Bronchial epithelial cell (primary cell): ENCODE measurements at regions not wholly inside any gene's neighbourhood (a gene's known extent, or its start where the extent isn't known, plus 50 kb on each side); places are given as distances from the start of the nearest gene placed in this dataset.
"Not testable (repeated sequence)": the region's sequence is repeated elsewhere in the genome, so short reads cannot be mapped to it uniquely, and the experiment has no call there.

Experiments
- DNase-seq: peaks from one replicate; pipeline ENCODE4 v3.0.0-alpha.2; 2010; ENCODE audit warnings: low read depth
- FAIRE-seq: peaks from 2 replicates; lab custom pipeline; 2011; peaks lifted over from hg19 to GRCh38; lab: Jason Lieb, UNC
- H3K27me3 ChIP-seq: 2 replicates; pipeline ENCODE4 v1.5.1; 2011; ENCODE audit warnings: low read length; ENCODE audit not compliant: control insufficient read depth, insufficient read depth
- H3K36me3 ChIP-seq: 2 replicates; pipeline ENCODE4 v1.5.1; 2011; ENCODE audit warnings: low read length; ENCODE audit not compliant: control insufficient read depth, insufficient read depth
- H3K4me3 ChIP-seq: 2 replicates; pipeline ENCODE4 v1.5.1; 2011; ENCODE audit warnings: mild to moderate bottlenecking, low read depth, low read length, control low read depth
- TF ChIP-seq, protein P1 (sequence below): IDR thresholded peaks from 2 replicates; pipeline ENCODE4 v1.5.1; 2011; ENCODE audit warnings: mild to moderate bottlenecking, moderate library complexity, low read length, control low read depth, inconsistent platforms; ENCODE audit not compliant: insufficient read depth, severe bottlenecking

DNA sequence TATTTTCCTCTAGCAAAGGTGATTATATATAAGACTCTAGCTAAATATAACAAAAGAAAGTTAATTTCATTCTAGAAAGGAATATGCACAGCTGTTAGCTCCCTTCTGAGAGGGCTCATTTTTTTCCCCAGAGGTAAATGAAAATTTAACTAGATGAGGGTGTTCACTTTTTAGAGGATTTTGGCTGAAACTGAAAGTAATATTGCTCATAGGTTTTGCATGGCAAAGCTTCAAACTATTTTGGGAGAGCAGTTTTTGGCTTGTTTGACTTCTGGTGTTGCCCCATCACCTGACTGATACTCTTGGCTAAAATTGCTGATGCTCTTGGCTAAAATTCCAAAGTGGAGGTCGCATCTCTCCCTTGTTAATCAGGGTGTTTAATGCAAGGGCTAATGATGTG lies 311.9 kb downstream of the EDEM1 start:
- no peaks in the 10 kb centered on the region for H3K36me3 ChIP-seq
- FAIRE-seq, result no peak

DNA sequence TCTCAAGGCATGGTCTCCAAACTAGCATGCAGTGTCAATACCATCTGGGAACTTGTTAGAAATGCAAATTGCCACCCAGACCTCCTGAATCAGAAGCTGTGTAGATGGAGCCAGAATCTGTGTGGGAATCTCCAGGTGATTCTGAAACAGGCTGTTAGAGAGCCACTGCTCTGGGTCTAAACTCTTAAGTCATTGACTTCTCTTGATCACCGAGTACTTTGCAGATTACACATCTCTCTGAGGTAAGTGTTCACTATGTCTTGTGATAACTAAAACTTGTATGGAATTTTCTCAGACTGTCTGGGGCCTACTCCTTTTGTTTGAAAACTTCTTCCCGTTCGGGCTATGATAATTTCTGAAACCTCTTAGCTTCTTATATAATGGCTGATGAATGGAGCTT lies 315.6 kb downstream of the EDEM1 start:
- TF ChIP-seq, protein P1, sequence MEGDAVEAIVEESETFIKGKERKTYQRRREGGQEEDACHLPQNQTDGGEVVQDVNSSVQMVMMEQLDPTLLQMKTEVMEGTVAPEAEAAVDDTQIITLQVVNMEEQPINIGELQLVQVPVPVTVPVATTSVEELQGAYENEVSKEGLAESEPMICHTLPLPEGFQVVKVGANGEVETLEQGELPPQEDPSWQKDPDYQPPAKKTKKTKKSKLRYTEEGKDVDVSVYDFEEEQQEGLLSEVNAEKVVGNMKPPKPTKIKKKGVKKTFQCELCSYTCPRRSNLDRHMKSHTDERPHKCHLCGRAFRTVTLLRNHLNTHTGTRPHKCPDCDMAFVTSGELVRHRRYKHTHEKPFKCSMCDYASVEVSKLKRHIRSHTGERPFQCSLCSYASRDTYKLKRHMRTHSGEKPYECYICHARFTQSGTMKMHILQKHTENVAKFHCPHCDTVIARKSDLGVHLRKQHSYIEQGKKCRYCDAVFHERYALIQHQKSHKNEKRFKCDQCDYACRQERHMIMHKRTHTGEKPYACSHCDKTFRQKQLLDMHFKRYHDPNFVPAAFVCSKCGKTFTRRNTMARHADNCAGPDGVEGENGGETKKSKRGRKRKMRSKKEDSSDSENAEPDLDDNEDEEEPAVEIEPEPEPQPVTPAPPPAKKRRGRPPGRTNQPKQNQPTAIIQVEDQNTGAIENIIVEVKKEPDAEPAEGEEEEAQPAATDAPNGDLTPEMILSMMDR, result no peak
- Histone ChIP-seq H3K4me3 (no peak overlapping the region), H3K36me3 (no peaks in the 10 kb centered on the region), H3K27me3 (no peaks in the 10 kb centered on the region)
- FAIRE-seq (no peak), DNase-seq (no peak)

More for the DNA sequence above, 311.9 kb downstream of the EDEM1 start:
- TF ChIP-seq, protein P1, result no peak
- Histone ChIP-seq H3K4me3 (no peak overlapping the region), H3K27me3 (no peaks in the 10 kb centered on the region)
- no peak for DNase-seq

DNA sequence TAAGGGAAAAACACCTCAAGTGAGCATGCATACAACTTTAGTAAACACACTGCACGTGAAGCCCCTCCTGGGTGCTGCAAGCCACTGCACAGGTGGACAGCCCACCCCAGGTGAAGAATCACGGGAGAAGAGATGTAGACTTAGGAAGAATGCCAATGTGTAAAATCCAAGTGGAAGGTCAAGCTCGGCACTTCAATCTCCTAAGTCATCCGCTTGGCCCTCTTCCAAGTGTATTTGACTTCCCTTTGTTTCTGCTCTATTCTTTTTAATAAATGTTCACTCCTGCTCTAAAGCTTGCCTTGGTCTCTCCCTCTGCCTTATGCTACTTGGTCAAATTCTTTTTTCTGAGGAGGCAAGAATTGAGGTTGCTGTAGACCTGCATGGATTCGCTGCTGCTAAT lies 316.6 kb downstream of the EDEM1 start:
- H3K36me3 ChIP-seq, result no peaks in the 10 kb centered on the region
- FAIRE-seq, result no peak
- H3K4me3 ChIP-seq, result no peak overlapping the region
- TF ChIP-seq, protein P1, result no peak
- DNase-seq, result no peak
- no peaks in the 10 kb centered on the region for H3K27me3 ChIP-seq

DNA sequence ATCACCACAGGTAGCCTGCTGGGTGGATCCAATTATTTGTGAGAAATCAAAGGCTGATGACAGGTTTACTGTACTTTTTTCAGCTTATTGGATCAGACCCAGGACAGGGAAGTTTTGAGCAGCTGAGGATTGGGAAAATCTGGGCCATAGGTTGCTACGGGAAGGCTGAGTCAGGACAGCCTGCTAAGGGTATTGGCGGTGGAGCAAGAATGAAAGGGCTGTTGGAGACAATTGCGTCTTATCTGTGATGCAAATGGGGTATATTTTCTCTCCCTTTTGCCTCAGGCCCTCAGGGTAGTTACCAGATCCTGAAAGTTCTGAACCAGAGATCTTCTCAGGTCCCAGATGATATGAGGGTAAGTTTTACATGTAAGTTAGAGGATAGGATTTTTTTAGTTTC lies 317.7 kb downstream of the EDEM1 start:
- TF ChIP-seq, protein P1, result no peak
- H3K36me3 ChIP-seq, result no peaks in the 10 kb centered on the region
- no peak for DNase-seq
- H3K27me3 ChIP-seq, result no peaks in the 10 kb centered on the region
- no peak overlapping the region for H3K4me3 ChIP-seq
- no peak for FAIRE-seq

DNA sequence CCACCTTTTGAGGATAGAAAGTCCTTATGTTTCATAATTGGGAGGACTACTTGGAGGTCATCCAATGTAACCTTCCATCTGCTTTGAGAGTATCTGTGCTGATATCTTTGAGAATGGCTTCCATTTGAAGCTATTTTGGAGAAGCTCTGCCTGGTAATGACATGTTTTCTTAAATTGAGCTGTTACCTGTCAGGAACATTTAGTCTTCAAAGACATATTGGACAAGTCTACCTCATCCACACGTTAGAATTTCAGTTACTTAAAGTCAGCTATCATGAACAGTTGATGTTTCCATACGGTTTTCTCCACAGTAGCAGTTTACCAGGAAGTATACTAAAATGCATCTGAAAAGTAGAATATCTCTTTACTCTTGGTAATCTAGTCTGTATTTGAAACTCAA lies 318.5 kb downstream of the EDEM1 start:
- no peaks in the 10 kb centered on the region for H3K27me3 ChIP-seq
- no peak overlapping the region for H3K4me3 ChIP-seq
- TF ChIP-seq, protein P1, result no peak
- no peak for DNase-seq
- no peak for FAIRE-seq
- H3K36me3 ChIP-seq, result no peaks in the 10 kb centered on the region

DNA sequence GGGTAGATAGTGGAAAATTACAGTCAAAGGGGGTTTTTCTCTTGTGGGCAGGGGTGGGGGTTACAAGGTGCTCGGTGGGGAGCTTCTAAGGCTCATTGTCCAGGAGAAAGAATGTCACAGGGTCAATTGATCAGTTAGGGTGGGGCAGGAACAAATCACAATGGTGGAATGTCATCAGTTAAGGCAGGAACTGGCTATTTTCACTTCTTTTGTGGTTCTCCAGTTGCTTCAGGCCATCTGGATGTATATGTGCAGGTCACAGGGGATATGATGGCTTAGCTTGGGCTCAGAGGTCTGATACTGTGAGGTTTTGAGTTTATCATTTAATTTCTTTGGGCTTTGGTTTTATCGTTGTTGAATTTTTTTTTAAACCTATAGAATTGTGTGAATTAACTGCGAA lies 321.4 kb downstream of the EDEM1 start:
- not testable (repeated sequence) for H3K27me3 ChIP-seq, DNase-seq, H3K36me3 ChIP-seq, FAIRE-seq, H3K4me3 ChIP-seq
